NB4 (cell line): ENCODE measurements at regions not wholly inside any gene's neighbourhood (a gene's known extent, or its start where the extent isn't known, plus 50 kb on each side); places are given as distances from the start of the nearest gene placed in this dataset.

Experiments
- CTCF ChIP-seq: IDR thresholded peaks from one replicate; pipeline ENCODE4 v1.5.1; 2012; ENCODE audit warnings: low read depth, low read length
- MAX ChIP-seq: IDR thresholded peaks from 2 replicates; pipeline ENCODE4 v1.6.1; 2011; ENCODE audit warnings: low read depth, low read length
- POLR2A ChIP-seq: IDR thresholded peaks from 2 replicates; pipeline ENCODE4 v1.6.1; 2011; ENCODE audit warnings: mild to moderate bottlenecking; ENCODE audit not compliant: insufficient read length; ENCODE audit errors: extremely low read depth

DNA sequence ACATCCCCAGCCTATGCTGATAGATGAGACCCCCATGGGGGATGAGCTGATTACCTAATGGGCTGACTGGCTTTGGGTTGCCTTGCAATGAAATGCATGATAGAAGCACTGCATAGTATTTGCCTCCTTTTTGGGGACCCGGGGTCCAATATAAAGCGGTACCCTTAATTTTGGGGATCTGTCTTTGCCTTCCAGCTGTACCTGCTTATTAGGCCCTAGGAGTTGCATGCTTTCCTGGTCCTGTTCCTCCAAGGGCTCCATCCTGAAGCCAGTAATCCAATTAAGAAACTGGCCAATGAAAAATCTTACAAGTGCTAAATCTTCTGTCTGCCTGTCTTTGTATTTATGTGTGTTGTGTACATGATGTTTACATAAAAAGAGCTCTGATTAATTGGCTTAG, 791.6 kb downstream of the TRIML1 start:
- no peak for TF ChIP-seq POLR2A
- TF ChIP-seq CTCF = no peak
- no peak for TF ChIP-seq MAX
